NCI-H748 (cell line): ENCODE measurements at regions not wholly inside any gene's neighbourhood (a gene's known extent, or its start where the extent isn't known, plus 50 kb on each side); places are given as distances from the start of the nearest gene placed in this dataset.
A peak's percentile ranks its signal among the peaks of the same experiment; 100 is the strongest.
"Not testable (repeated sequence)": the region's sequence is repeated elsewhere in the genome, so short reads cannot be mapped to it uniquely, and the experiment has no call there.

ENCODE experiments used
- DNase-seq: peaks from one replicate; lab custom pipeline; 2025; ENCODE audit not compliant: unreplicated experiment; lab: John Stamatoyannopoulos, UW

GRCh38 chr10:53223851-53224250 is 451.3 kb upstream of the MBL2 start:
- DNase-seq = peak; percentile 65

GRCh38 chr10:53222806-53223205 is 450.2 kb upstream of the MBL2 start:
- DNase-seq = no peak

- DNase-seq = peak; percentile 40
Measured at GRCh38 chr10:53209944-53210611, 437.5 kb upstream of the MBL2 start.

- DNase-seq = peak; percentile 55
Measured at GRCh38 chr10:53183733-53184132, 411.1 kb upstream of the MBL2 start.

- no peak for DNase-seq
Measured at GRCh38 chr10:53177468-53177867, 404.9 kb upstream of the MBL2 start.

GRCh38 chr10:53166325-53166724 is 393.7 kb upstream of the MBL2 start:
- DNase-seq = no peak

- no peak for DNase-seq
Measured at GRCh38 chr10:53162856-53163255, 390.3 kb upstream of the MBL2 start.

- DNase-seq = no peak
Measured at GRCh38 chr10:53161231-53161630, 388.6 kb upstream of the MBL2 start.

- DNase-seq = not testable (repeated sequence)
Measured at GRCh38 chr10:53155674-53156073, 383.1 kb upstream of the MBL2 start.

GRCh38 chr10:53153831-53154230 is 381.2 kb upstream of the MBL2 start:
- no peak for DNase-seq

GRCh38 chr10:53140506-53140905 is 367.9 kb upstream of the MBL2 start:
- DNase-seq = no peak

GRCh38 chr10:53135897-53136253 is 363.3 kb upstream of the MBL2 start:
- DNase-seq = no peak

GRCh38 chr10:53135213-53135896 is 362.8 kb upstream of the MBL2 start:
- DNase-seq = no peak

- no peak for DNase-seq
Measured at GRCh38 chr10:53134050-53134449, 361.5 kb upstream of the MBL2 start.

- no peak for DNase-seq
Measured at GRCh38 chr10:53130337-53130736, 357.8 kb upstream of the MBL2 start.

GRCh38 chr10:53127686-53128085 is 355.1 kb upstream of the MBL2 start:
- no peak for DNase-seq

- no peak for DNase-seq
Measured at GRCh38 chr10:53123311-53123710, 350.7 kb upstream of the MBL2 start.

GRCh38 chr10:53122281-53122680 is 349.7 kb upstream of the MBL2 start:
- DNase-seq = no peak

- DNase-seq = no peak
Measured at GRCh38 chr10:53115660-53116059, 343.1 kb upstream of the MBL2 start.

GRCh38 chr10:53111529-53111928 is 338.9 kb upstream of the MBL2 start:
- DNase-seq = peak; percentile 17

GRCh38 chr10:53109320-53109719 is 336.7 kb upstream of the MBL2 start:
- DNase-seq = no peak

- peak; percentile 34 for DNase-seq
Measured at GRCh38 chr10:53108317-53108934, 335.8 kb upstream of the MBL2 start.
